Coronary artery (tissue), 2 donors: ENCODE measurements at regions not wholly inside any gene's neighbourhood (a gene's known extent, or its start where the extent isn't known, plus 50 kb on each side); places are given as distances from the start of the nearest gene placed in this dataset.

Experiments
- DNase-seq: peaks from one replicate; pipeline ENCODE4 v3.0.0-alpha.2; 2017; ENCODE audit warnings: low spot score
- H3K27ac ChIP-seq, 2 donors: fragments of 200-600 bp; sonication (generic); one replicate each; pipeline ENCODE4 v1.5.1; 2016 to 2019
- H3K4me3 ChIP-seq: fragments of 200-600 bp; sonication (generic); 2 replicates; pipeline ENCODE4 v1.5.1; 2016; ENCODE audit warnings: mild to moderate bottlenecking, moderate library complexity
- CTCF ChIP-seq: fragments of 200-600 bp; sonication (generic); IDR thresholded peaks from one replicate; pipeline ENCODE4 v1.5.1; 2019; ENCODE audit warnings: antibody characterized with exemption

- Histone ChIP-seq H3K27ac (no peak overlapping the region), H3K4me3 (no peak overlapping the region)
- TF ChIP-seq CTCF: no peak
- DNase-seq: no peak
These were observed 259.7 kb downstream of the RHOU start for GRCh38 chr1:228994676-228995594.

- Histone ChIP-seq H3K4me3 (no peak overlapping the region), H3K27ac (no peak overlapping the region)
- no peak for TF ChIP-seq CTCF
- no peak for DNase-seq
These were observed 261.0 kb downstream of the RHOU start for GRCh38 chr1:228996281-228996680.

GRCh38 chr1:228997721-228998144 lies 262.5 kb downstream of the RHOU start:
- Histone ChIP-seq H3K27ac (no peak overlapping the region), H3K4me3 (no peak overlapping the region)
- no peak for DNase-seq
- TF ChIP-seq CTCF: no peak

- Histone ChIP-seq H3K4me3 (no peak overlapping the region), H3K27ac (no peak overlapping the region)
- no peak for DNase-seq
- TF ChIP-seq CTCF: no peak
These were observed 262.9 kb downstream of the RHOU start for GRCh38 chr1:228998179-228998578.

GRCh38 chr1:228999446-229000170 lies 264.3 kb downstream of the RHOU start:
- TF ChIP-seq CTCF: no peak
- H3K4me3 ChIP-seq: no peak overlapping the region
- no peak for DNase-seq
- H3K27ac ChIP-seq: no peak overlapping the region

- H3K4me3 ChIP-seq: no peak overlapping the region
- no peak overlapping the region for H3K27ac ChIP-seq
- no peak for DNase-seq
- TF ChIP-seq CTCF: no peak
These were observed 264.9 kb downstream of the RHOU start for GRCh38 chr1:229000187-229000586.
